Stimulated activated CD8-positive, alpha-beta memory T cell treated with anti-CD3 and anti-CD28 coated beads, Interleukin-7, amount 100 ng/mL, for 1 hour (primary cell): ENCODE measurements at regions not wholly inside any gene's neighbourhood (a gene's known extent, or its start where the extent isn't known, plus 50 kb on each side); places are given as distances from the start of the nearest gene placed in this dataset.

Source experiments
- DNase-seq, 2 donors: peaks; one replicate each; pipeline ENCODE4 v3.0.0-alpha.2; 2020; ENCODE audit warnings: low read depth in 2 of 2

DNA sequence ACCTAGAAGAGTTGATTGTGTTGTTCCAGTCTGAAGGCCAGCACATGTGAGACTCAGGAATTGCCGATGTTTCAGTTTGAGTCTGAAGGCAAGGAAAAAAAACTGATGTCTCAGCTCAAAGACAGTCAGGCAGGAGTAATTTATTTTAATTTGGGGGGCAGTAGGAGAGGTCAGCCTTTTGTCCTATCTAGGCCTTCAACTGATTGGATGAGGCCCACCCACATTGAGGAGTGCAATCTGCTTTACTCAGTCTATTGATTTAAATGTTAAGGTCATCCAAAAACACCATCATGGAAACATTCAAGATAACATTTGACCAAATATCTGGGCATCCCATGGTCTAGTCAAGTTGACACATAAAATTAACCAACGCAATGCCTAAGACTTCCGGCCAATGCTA is 288.9 kb downstream of the CDK5RAP2 start:
- DNase-seq, result no peak

GRCh38 chr9:120289990-120290975 is 289.7 kb downstream of the CDK5RAP2 start:
- DNase-seq, result no peak

GRCh38 chr9:120289098-120289497 is 290.9 kb downstream of the CDK5RAP2 start:
- no peak for DNase-seq

- no peak for DNase-seq
Measured at GRCh38 chr9:120286530-120286929, 293.4 kb downstream of the CDK5RAP2 start.

DNA sequence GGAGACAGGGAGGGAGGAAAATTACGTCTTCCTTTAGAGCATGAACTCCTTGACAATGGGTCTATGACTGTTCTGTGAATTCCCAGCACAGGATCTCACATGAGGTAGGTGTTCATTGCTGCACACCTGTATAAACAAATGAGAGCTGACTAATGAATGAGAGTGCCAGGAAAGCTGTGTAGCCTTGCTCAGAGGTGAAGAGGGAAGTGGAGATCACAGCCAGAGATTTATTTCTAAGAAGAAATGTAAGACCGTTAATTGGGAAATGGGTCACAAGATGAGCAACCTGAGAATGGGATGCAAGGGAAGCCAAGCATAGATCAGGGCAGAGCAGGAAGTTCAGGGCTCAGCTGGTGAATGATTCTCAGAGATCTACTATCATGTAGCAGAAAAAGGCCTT is 295.1 kb downstream of the CDK5RAP2 start:
- no peak for DNase-seq

DNA sequence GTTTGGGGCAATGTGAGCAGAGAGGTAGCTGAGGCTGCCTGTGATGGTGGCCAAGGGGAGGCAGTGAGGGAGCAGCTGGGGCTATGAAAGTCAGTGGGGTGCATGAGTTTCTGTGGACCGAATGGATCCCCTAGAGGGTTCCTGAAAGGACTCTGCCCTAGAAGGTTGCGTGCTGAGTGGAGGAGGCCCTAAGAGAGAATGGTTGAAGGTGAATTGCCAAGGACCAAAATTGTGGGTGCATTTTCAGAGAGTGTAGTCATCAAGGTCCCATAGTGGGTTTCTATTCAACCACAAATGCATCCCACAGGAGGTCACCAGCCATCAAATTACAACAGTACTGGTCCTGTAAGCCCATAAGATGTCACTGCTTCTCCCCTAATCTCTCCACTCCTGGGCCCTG is 298.3 kb downstream of the CDK5RAP2 start:
- DNase-seq, result no peak

GRCh38 chr9:120267929-120268328 is 312.0 kb downstream of the CDK5RAP2 start:
- no peak for DNase-seq

DNA sequence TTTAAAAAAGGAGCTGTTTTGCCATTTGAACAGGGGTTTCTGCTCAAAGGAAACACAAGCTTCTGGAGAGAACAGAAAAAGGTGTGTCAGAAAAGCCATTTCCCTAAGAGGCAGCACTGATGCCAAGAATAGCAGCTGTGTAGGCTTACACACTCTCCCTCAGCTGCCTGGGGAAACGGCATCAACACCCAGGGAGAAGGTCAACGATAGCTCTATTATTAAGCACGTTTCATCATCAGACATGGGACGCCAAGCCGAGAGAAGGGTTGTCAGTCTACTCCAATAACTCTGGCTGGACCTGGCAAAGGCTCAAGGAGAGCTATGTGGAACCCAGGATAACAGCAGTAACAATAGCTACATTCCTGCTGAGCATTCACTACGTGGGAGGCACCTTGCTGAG is 314.2 kb downstream of the CDK5RAP2 start:
- no peak for DNase-seq

DNA sequence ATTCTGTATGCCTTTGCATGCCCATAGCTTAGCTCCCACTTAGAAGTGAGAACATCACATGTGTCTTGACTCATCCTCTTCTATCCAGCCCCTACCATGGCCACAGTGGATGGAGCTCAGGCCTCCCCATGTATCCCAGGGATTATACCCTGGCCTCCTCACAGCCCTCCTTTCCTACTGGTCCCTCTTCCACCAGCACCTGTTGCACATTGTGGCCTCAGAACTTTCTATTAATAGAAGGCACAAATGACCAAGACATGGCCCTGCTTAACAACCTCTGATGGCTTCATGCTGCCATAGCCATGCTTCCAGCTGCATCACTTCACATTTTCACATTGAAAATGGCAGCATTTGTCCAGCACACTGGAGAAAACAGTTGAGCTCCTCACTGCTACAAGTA is 315.4 kb downstream of the CDK5RAP2 start:
- DNase-seq, result no peak

GRCh38 chr9:120263836-120264235 is 316.1 kb downstream of the CDK5RAP2 start:
- DNase-seq, result no peak

DNA sequence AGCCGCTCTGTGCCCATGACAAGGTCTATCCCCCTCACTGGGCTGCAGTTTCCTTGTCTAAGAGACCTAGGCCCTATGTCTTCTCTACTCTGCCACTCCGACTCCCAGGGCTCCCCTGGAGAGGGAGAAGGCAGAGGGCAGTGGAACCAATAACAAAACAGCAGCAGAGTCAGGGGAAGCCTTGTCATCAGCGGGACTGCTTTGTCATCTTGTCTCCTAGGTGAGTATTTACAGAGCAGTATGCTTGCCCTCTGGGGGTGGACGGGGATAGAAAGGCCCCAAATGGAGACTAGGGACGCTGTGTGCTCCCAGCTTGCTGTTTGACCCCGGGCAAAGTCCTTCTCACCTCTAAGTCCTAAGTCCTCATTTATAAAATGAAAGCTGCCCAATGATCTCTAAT is 318.5 kb downstream of the CDK5RAP2 start:
- DNase-seq, result no peak

- DNase-seq, result no peak
Measured at GRCh38 chr9:120259100-120259499, 320.9 kb downstream of the CDK5RAP2 start.

DNA sequence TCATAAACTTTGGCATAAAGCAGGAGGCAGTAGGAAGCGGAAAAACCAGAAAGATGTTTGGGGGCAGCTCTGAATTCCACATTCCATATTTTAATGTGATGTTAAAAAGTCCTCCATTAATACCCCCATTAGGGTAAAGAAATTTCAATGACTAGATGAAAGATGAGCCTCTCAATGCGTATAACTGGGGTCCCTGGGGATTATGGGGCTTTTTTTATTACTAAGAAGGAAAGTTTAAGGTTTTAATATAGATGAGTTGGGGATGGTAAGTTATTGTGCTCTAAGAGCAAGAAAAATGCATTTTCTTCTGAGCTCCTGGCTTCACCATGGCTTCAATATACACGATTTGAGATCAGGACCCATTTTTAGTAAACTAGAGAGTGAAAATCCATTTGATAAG is 321.9 kb downstream of the CDK5RAP2 start:
- DNase-seq, result no peak

- DNase-seq, result no peak
Measured at GRCh38 chr9:120257483-120257882, 322.5 kb downstream of the CDK5RAP2 start.

DNA sequence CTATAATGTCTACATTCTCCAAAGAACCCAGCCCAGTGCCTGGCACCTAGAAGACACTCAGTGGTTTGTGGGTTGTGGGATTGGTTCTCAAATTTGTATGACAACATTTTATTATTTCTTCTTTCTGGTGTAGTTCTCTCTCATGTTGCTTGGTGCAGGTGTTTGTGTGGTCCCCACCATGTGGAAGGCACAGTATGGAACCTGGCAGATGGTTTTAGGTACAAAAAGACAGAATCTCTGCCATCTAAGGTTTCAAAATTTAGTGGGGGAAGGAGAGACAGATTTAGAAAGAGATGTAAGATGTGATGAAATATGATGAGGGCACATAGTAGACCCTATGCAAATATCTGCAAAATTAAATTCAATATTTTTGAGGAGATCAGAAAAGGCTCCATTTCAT is 323.8 kb downstream of the CDK5RAP2 start:
- DNase-seq, result no peak

- DNase-seq, result no peak
Measured at GRCh38 chr9:120252248-120252647, 327.7 kb downstream of the CDK5RAP2 start.

DNA sequence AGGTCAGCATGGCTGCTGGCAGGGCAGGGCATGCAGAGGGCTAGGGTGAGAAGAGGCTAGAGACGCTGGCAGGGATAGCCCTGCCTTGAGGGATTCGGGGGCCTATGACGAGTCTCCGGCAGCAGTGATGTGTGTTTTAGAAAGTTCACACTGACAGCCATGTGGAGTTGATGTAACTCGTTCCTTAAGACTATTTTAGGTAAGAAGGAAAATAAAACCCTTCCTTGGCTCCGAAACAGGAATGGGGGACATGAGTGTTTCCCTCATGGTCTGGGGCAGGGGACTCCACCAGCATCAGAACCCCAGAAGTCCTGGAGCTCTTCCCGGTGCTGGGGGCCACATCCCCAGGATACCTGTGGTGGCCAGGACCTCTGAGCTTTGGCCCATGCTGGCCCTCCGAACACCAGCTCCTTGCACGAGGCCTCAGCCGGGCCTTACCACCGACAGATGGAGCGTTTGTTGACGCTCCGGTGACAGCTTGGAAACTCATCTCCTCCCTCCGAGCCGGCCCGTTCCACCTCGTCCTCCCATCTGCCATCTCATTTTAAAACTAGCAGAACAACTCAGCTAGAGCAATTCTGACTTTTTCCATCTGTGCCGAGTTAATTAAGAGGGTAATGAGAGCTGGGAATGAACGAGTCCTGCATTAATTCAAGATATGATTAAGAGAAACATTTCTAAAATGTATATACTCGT is 337.7 kb downstream of the CDK5RAP2 start:
- no peak for DNase-seq

GRCh38 chr9:120236596-120236995 is 343.4 kb downstream of the CDK5RAP2 start:
- no peak for DNase-seq

GRCh38 chr9:120235081-120235480 is 344.9 kb downstream of the CDK5RAP2 start:
- no peak for DNase-seq

DNA sequence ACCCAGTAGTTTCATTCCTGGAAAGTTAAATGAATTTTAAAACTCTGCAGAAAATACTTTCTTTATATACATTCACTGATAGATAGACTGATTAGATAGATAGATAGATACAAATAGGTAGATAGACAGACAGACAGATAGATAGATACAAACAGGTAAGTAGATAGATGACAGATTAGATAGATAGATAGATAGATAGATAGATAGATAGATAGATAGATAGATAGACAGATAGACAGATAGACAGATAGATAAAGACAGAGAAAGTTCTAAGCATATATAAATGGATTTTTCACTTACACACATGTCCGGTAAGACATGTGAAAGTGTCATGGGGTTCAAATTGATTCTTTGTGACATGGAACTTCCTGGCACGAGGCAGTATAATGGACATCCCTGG is 349.7 kb downstream of the CDK5RAP2 start:
- DNase-seq, result no peak

DNA sequence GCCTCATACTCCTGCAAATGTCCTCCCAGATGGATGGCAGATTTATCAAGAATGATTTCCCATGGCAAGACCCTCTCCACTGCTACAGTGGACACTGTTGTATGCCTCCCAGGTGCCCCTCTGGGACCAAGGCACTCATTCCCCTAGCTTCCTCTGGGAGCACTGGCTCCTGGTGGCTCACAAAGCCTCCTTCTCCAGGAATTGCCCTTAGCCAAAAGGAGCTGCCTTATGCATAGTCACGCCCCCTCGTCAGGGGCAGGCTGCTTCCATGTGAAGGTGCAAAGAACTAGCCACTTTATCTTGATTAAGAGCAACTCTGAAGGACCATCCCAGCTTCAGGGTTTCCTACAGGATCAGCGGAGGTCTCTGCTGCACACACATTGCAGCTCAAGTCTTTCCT is 358.1 kb downstream of the CDK5RAP2 start:
- no peak for DNase-seq

- DNase-seq, result no peak
Measured at GRCh38 chr9:120214332-120214731, 365.6 kb downstream of the CDK5RAP2 start.

- DNase-seq, result no peak
Measured at GRCh38 chr9:120212853-120213200, 367.1 kb downstream of the CDK5RAP2 start.
